Neuronal stem cell (in vitro differentiated cells): ENCODE measurements at regions not wholly inside any gene's neighbourhood (a gene's known extent, or its start where the extent isn't known, plus 50 kb on each side); places are given as distances from the start of the nearest gene placed in this dataset.

Experiments
- DNase-seq: peaks from one replicate; pipeline ENCODE4 v3.0.0-alpha.2; 2013; ENCODE audit warnings: low spot score
- H2AFZ ChIP-seq: one replicate; pipeline ENCODE4 v1.6.1; 2013; ENCODE audit warnings: mild to moderate bottlenecking, low read length, inconsistent platforms
- H2AK5ac ChIP-seq: 2 replicates; pipeline ENCODE4 v1.6.1; 2013; ENCODE audit warnings: low read depth, mild to moderate bottlenecking, inconsistent platforms, low read length, moderate library complexity, mixed read lengths
- H2BK120ac ChIP-seq: 2 replicates; pipeline ENCODE4 v1.6.1; 2013; ENCODE audit warnings: low read depth, mild to moderate bottlenecking, inconsistent platforms, low read length, moderate library complexity, mixed read lengths
- H2BK12ac ChIP-seq: one replicate; pipeline ENCODE4 v1.6.1; 2013; ENCODE audit warnings: low read length, inconsistent platforms
- H2BK15ac ChIP-seq: 2 replicates; pipeline ENCODE4 v1.6.1; 2013; ENCODE audit warnings: mild to moderate bottlenecking, low read length, inconsistent platforms, mixed read lengths
- H2BK5ac ChIP-seq: one replicate; pipeline ENCODE4 v1.6.1; 2013; ENCODE audit warnings: inconsistent platforms, mild to moderate bottlenecking, low read length, moderate library complexity
- H3K14ac ChIP-seq: one replicate; pipeline ENCODE4 v1.6.1; 2013; ENCODE audit warnings: low read length, inconsistent platforms
- H3K18ac ChIP-seq: 2 replicates; pipeline ENCODE4 v1.6.1; 2013; ENCODE audit warnings: low read length, inconsistent platforms
- H3K23ac ChIP-seq: 2 replicates; pipeline ENCODE4 v1.6.1; 2013; ENCODE audit warnings: low read depth, mild to moderate bottlenecking, mixed read lengths, low read length, inconsistent platforms; ENCODE audit not compliant: poor library complexity
- H3K27ac ChIP-seq: replicated peaks from 3 replicates; pipeline ENCODE4 v1.5.1; 2013; ENCODE audit warnings: low read length, inconsistent platforms
- H3K27me3 ChIP-seq, 3 experiments: 2 replicates each; pipeline ENCODE4 v1.6.1; 2013; ENCODE audit warnings: low read length in 3 of 3, mild to moderate bottlenecking in 2 of 3, inconsistent platforms in 1 of 3, low read depth in 1 of 3, mixed read lengths in 1 of 3, moderate library complexity in 1 of 3; ENCODE audit not compliant: control insufficient read depth in 3 of 3, insufficient read depth in 3 of 3
- H3K36me3 ChIP-seq, 2 donors: replicated peaks in 1 of 2; 2 replicates each; pipeline ENCODE4 v1.6.1; 2013; ENCODE audit warnings: low read length in 2 of 2; ENCODE audit not compliant: control insufficient read depth in 2 of 2, insufficient read depth in 2 of 2
- H3K4ac ChIP-seq: 2 replicates; pipeline ENCODE4 v1.6.1; 2013; ENCODE audit warnings: inconsistent platforms, mild to moderate bottlenecking, low read length, moderate library complexity
- H3K4me1 ChIP-seq, 2 donors: 1 replicate in 1 of 2; 2 replicates in 1 of 2; pipeline ENCODE4 v1.6.1; 2013; ENCODE audit warnings: low read length in 2 of 2, low read depth in 1 of 2; ENCODE audit not compliant: control insufficient read depth in 2 of 2, insufficient read depth in 1 of 2
- H3K4me2 ChIP-seq: one replicate; pipeline ENCODE4 v1.6.1; 2013; ENCODE audit warnings: mild to moderate bottlenecking, low read length, inconsistent platforms; ENCODE audit not compliant: insufficient read depth, poor library complexity, severe bottlenecking
- H3K4me3 ChIP-seq, 2 donors: 2 replicates each; pipeline ENCODE4 v1.5.1; 2013; ENCODE audit warnings: low read length in 2 of 2, mild to moderate bottlenecking in 2 of 2, inconsistent platforms in 1 of 2, moderate library complexity in 1 of 2
- H3K79me1 ChIP-seq: one replicate; pipeline ENCODE4 v1.6.1; 2013; ENCODE audit warnings: low read depth, mild to moderate bottlenecking, inconsistent platforms, low read length, moderate library complexity
- H3K9ac ChIP-seq: one replicate; pipeline ENCODE4 v1.6.1; 2013; ENCODE audit warnings: mild to moderate bottlenecking, low read depth, low read length, inconsistent platforms; ENCODE audit not compliant: poor library complexity
- H3K9me3 ChIP-seq, 2 donors: replicated peaks in 1 of 2; 2 replicates each; pipeline versions ENCODE3 to v1.6.1; 2013; ENCODE audit warnings: low read length in 2 of 2, mild to moderate bottlenecking in 2 of 2, inconsistent platforms in 1 of 2, low read depth in 1 of 2, mixed read lengths in 1 of 2, moderate library complexity in 1 of 2; ENCODE audit not compliant: control insufficient read depth in 2 of 2, insufficient read depth in 1 of 2
- H4K8ac ChIP-seq: one replicate; pipeline ENCODE4 v1.6.1; 2013; ENCODE audit warnings: low read depth, mild to moderate bottlenecking, inconsistent platforms, low read length, moderate library complexity
- H4K91ac ChIP-seq: one replicate; pipeline ENCODE4 v1.6.1; 2013; ENCODE audit warnings: low read length, low read depth, mild to moderate bottlenecking, inconsistent platforms; ENCODE audit not compliant: poor library complexity
- WGBS, 2 donors: extraction: QIAGEN DNeasy Blood & Tissue Kit; methylation state at CpG; one replicate each; pipeline ENCODE4 v1.1.7; 2013; ENCODE audit warnings: missing lambda C conversion rate in 2 of 2, mixed read lengths in 1 of 2; ENCODE audit not compliant: insufficient read length in 2 of 2, insufficient replicate concordance in 1 of 2; ENCODE audit errors: extremely low coverage in 2 of 2; 5-methylcytosine and 5-hydroxymethylcytosine counted together

GRCh38 chr2:139317259-139317658 is 537.1 kb upstream of the NXPH2 start:
- Histone ChIP-seq H3K9me3 (no peaks in the 10 kb centered on the region), H4K91ac (no peak overlapping the region), H2BK120ac (no peak overlapping the region), H3K14ac (no peak overlapping the region), H3K79me1 (no peaks in the 10 kb centered on the region), H2BK15ac (no peak overlapping the region), H3K4me1 (no peaks in the 10 kb centered on the region), H3K36me3 (no peaks in the 10 kb centered on the region), H3K23ac (no peak overlapping the region), H3K27me3 (no peaks in the 10 kb centered on the region), H3K4me3 (no peak overlapping the region), H4K8ac (no peak overlapping the region), H2AK5ac (no peak overlapping the region), H2AFZ (no peak overlapping the region), H3K27ac (no peak overlapping the region), H3K4ac (no peak overlapping the region), H2BK5ac (no peak overlapping the region), H3K4me2 (no peak overlapping the region), H3K18ac (no peak overlapping the region), H2BK12ac (no peak overlapping the region), H3K9ac (no peak overlapping the region)
- DNase-seq: no peak
- no CpG with 5 or more reads among the region's 1 CpG for WGBS, 2 donors

- Histone ChIP-seq H3K4me2 (no peak overlapping the region), H4K91ac (no peak overlapping the region), H3K4ac (no peak overlapping the region), H3K18ac (no peak overlapping the region), H3K23ac (no peak overlapping the region), H2AFZ (no peak overlapping the region), H2BK12ac (no peak overlapping the region), H3K9me3 (no peaks in the 10 kb centered on the region), H3K4me1 (no peaks in the 10 kb centered on the region), H3K79me1 (no peaks in the 10 kb centered on the region), H3K27ac (no peak overlapping the region), H3K14ac (no peak overlapping the region), H4K8ac (no peak overlapping the region), H3K36me3 (no peaks in the 10 kb centered on the region), H3K4me3 (no peak overlapping the region), H3K9ac (no peak overlapping the region), H2BK15ac (no peak overlapping the region), H2BK5ac (no peak overlapping the region), H2AK5ac (no peak overlapping the region), H2BK120ac (no peak overlapping the region), H3K27me3 (no peaks in the 10 kb centered on the region)
- no peak for DNase-seq
- no CpG with 5 or more reads among the region's 1 CpG for WGBS, 2 donors
Observed at GRCh38 chr2:139314059-139314458, 533.9 kb upstream of the NXPH2 start.

GRCh38 chr2:139296672-139297209 is 516.6 kb upstream of the NXPH2 start:
- H2BK120ac ChIP-seq: no peak overlapping the region
- H3K36me3 ChIP-seq: no peaks in the 10 kb centered on the region
- no peak overlapping the region for H2BK15ac ChIP-seq
- no peak overlapping the region for H3K4me3 ChIP-seq
- H3K23ac ChIP-seq: no peak overlapping the region
- no peak overlapping the region for H4K8ac ChIP-seq
- no peak overlapping the region for H2AK5ac ChIP-seq
- H3K14ac ChIP-seq: no peak overlapping the region
- H2BK5ac ChIP-seq: no peak overlapping the region
- DNase-seq: no peak
- H3K4ac ChIP-seq: no peak overlapping the region
- H3K9me3 ChIP-seq: no peaks in the 10 kb centered on the region
- H4K91ac ChIP-seq: no peak overlapping the region
- H3K9ac ChIP-seq: no peak overlapping the region
- H2AFZ ChIP-seq: no peak overlapping the region
- H2BK12ac ChIP-seq: no peak overlapping the region
- H3K4me1 ChIP-seq: no peaks in the 10 kb centered on the region
- no peak overlapping the region for H3K27ac ChIP-seq
- H3K27me3 ChIP-seq: no peaks in the 10 kb centered on the region
- H3K4me2 ChIP-seq: no peak overlapping the region
- peaks cover 1% of the 10 kb centered on the region for H3K79me1 ChIP-seq
- no peak overlapping the region for H3K18ac ChIP-seq
- WGBS, 2 donors: no CpG with 5 or more reads among the region's 3 CpGs

GRCh38 chr2:139293992-139294548 is 513.9 kb upstream of the NXPH2 start:
- Histone ChIP-seq H3K9me3 (no peaks in the 10 kb centered on the region), H3K14ac (no peak overlapping the region), H2BK12ac (no peak overlapping the region), H3K4ac (no peak overlapping the region), H4K8ac (no peak overlapping the region), H2BK120ac (no peak overlapping the region), H3K27ac (no peak overlapping the region), H3K27me3 (no peaks in the 10 kb centered on the region), H3K79me1 (peaks cover 1% of the 10 kb centered on the region), H3K23ac (no peak overlapping the region), H3K4me1 (no peaks in the 10 kb centered on the region), H2AFZ (no peak overlapping the region), H3K4me3 (no peak overlapping the region), H3K18ac (no peak overlapping the region), H3K9ac (no peak overlapping the region), H2AK5ac (no peak overlapping the region), H2BK5ac (no peak overlapping the region), H2BK15ac (no peak overlapping the region), H3K4me2 (no peak overlapping the region), H4K91ac (no peak overlapping the region), H3K36me3 (no peaks in the 10 kb centered on the region)
- DNase-seq: no peak
- no CpG with 5 or more reads among the region's 6 CpGs for WGBS, 2 donors
